OCI-LY3 (cell line): ENCODE measurements at regions not wholly inside any gene's neighbourhood (a gene's known extent, or its start where the extent isn't known, plus 50 kb on each side); places are given as distances from the start of the nearest gene placed in this dataset.
"Not testable (repeated sequence)": the region's sequence is repeated elsewhere in the genome, so short reads cannot be mapped to it uniquely, and the experiment has no call there.

Experiments
- H2AFZ ChIP-seq: fragments of 200-600, 300-600 bp; shearing (Covaris generic); 2 replicates; pipeline ENCODE4 v1.6.0; 2014; ENCODE audit warnings: antibody characterized with exemption, low read depth, low read length
- H3K27ac ChIP-seq: fragments of 200-600, 300-600 bp; sonication (generic); 2 replicates; pipeline ENCODE4 v1.5.1; 2014; ENCODE audit warnings: mild to moderate bottlenecking, low read length, moderate library complexity, mixed read lengths
- H3K27me3 ChIP-seq: fragments of 200-600, 300-600 bp; sonication (generic); 2 replicates; pipeline ENCODE4 v1.6.1; 2014; ENCODE audit warnings: low read depth, low read length, mixed read lengths
- H3K36me3 ChIP-seq: fragments of 200-600, 300-600 bp; sonication (generic); replicated peaks from 2 replicates; pipeline ENCODE3; 2014; ENCODE audit warnings: low read depth, low read length, mixed read lengths
- H3K4me1 ChIP-seq: fragments of 300-600, 200-600 bp; sonication (generic); 2 replicates; pipeline ENCODE4 v1.6.1; 2014; ENCODE audit warnings: low read length, mixed read lengths
- H3K4me2 ChIP-seq: fragments of 200-600, 300-600 bp; sonication (generic); 2 replicates; pipeline ENCODE4 v1.6.1; 2014; ENCODE audit warnings: low read length, mixed read lengths
- H3K4me3 ChIP-seq: fragments of 300-600, 200-600 bp; sonication (generic); 2 replicates; pipeline ENCODE4 v1.5.1; 2014; ENCODE audit warnings: antibody characterized with exemption, mild to moderate bottlenecking, low read length, moderate library complexity
- H3K79me2 ChIP-seq: fragments of 300-600, 200-600 bp; shearing (Covaris generic); 2 replicates; pipeline ENCODE4 v1.6.1; 2014; ENCODE audit warnings: mild to moderate bottlenecking, low read length, mixed read lengths
- H3K9ac ChIP-seq: fragments of 300-600, 200-600 bp; shearing (Covaris generic); 2 replicates; pipeline ENCODE4 v1.6.0; 2014; ENCODE audit warnings: mild to moderate bottlenecking, low read length, moderate library complexity
- H3K9me3 ChIP-seq: fragments of 200-600, 300-600 bp; shearing (Covaris generic); 2 replicates; pipeline ENCODE4 v1.6.1; 2014; ENCODE audit warnings: low read length, mixed read lengths; ENCODE audit not compliant: insufficient read depth
- H4K20me1 ChIP-seq: fragments of 200-600, 300-600 bp; sonication (generic); 2 replicates; pipeline ENCODE4 v1.6.1; 2016; ENCODE audit warnings: low read length, mixed read lengths; ENCODE audit not compliant: insufficient read depth
- CTCF ChIP-seq: fragments of 200-600, 300-600 bp; sonication (generic); IDR thresholded peaks from 2 replicates; pipeline ENCODE4 v1.5.1; 2014; ENCODE audit warnings: antibody characterized with exemption, low read length, low read depth
- EZH2phosphoT487 ChIP-seq: fragments of 200-600 bp; shearing (Covaris generic); IDR thresholded peaks from 2 replicates; pipeline ENCODE4 v1.6.1; 2018; ENCODE audit warnings: antibody characterized with exemption, mixed run types, low read depth

- Histone ChIP-seq H4K20me1 (no peaks in the 10 kb centered on the region), H3K27ac (no peak overlapping the region), H3K9ac (no peak overlapping the region), H3K4me1 (no peaks in the 10 kb centered on the region), H3K27me3 (no peaks in the 10 kb centered on the region), H3K79me2 (no peaks in the 10 kb centered on the region), H3K36me3 (no peaks in the 10 kb centered on the region), H2AFZ (no peak overlapping the region), H3K4me2 (no peak overlapping the region), H3K4me3 (no peak overlapping the region), H3K9me3 (no peaks in the 10 kb centered on the region)
- no peak for TF ChIP-seq CTCF
- no peak for TF ChIP-seq EZH2phosphoT487
Measured at GRCh38 chr10:107966826-107967225, 802.3 kb upstream of the SORCS1 start.

GRCh38 chr10:107952649-107953556, 788.4 kb upstream of the SORCS1 start:
- TF ChIP-seq EZH2phosphoT487 (no peak), CTCF (no peak)
- no peak overlapping the region for H3K4me2 ChIP-seq
- H3K79me2 ChIP-seq, result no peaks in the 10 kb centered on the region
- no peaks in the 10 kb centered on the region for H4K20me1 ChIP-seq
- no peak overlapping the region for H2AFZ ChIP-seq
- no peak overlapping the region for H3K9ac ChIP-seq
- no peak overlapping the region for H3K4me3 ChIP-seq
- H3K4me1 ChIP-seq, result no peaks in the 10 kb centered on the region
- H3K9me3 ChIP-seq, result no peaks in the 10 kb centered on the region
- no peaks in the 10 kb centered on the region for H3K27me3 ChIP-seq
- H3K36me3 ChIP-seq, result no peaks in the 10 kb centered on the region
- H3K27ac ChIP-seq, result no peak overlapping the region

GRCh38 chr10:107950411-107951062, 786.0 kb upstream of the SORCS1 start:
- H3K79me2 ChIP-seq, H3K9ac ChIP-seq, H3K4me3 ChIP-seq, H3K27ac ChIP-seq, H3K9me3 ChIP-seq, H3K36me3 ChIP-seq, H3K4me1 ChIP-seq, H4K20me1 ChIP-seq, H2AFZ ChIP-seq, H3K4me2 ChIP-seq, H3K27me3 ChIP-seq: not testable (repeated sequence)

GRCh38 chr10:107942826-107943225, 778.3 kb upstream of the SORCS1 start:
- Histone ChIP-seq H3K36me3 (no peaks in the 10 kb centered on the region), H3K27ac (no peak overlapping the region), H3K4me2 (no peak overlapping the region), H3K9ac (no peak overlapping the region), H3K79me2 (no peaks in the 10 kb centered on the region), H3K4me1 (no peaks in the 10 kb centered on the region), H3K27me3 (no peaks in the 10 kb centered on the region), H3K4me3 (no peak overlapping the region), H4K20me1 (no peaks in the 10 kb centered on the region), H2AFZ (no peak overlapping the region), H3K9me3 (no peaks in the 10 kb centered on the region)
- no peak for TF ChIP-seq EZH2phosphoT487

GRCh38 chr10:107933076-107933475, 768.6 kb upstream of the SORCS1 start:
- H3K4me2 ChIP-seq, result no peak overlapping the region
- H4K20me1 ChIP-seq, result no peaks in the 10 kb centered on the region
- TF ChIP-seq EZH2phosphoT487 (no peak), CTCF (no peak)
- H3K4me1 ChIP-seq, result no peaks in the 10 kb centered on the region
- no peaks in the 10 kb centered on the region for H3K79me2 ChIP-seq
- no peaks in the 10 kb centered on the region for H3K27me3 ChIP-seq
- no peak overlapping the region for H3K9ac ChIP-seq
- no peak overlapping the region for H3K4me3 ChIP-seq
- no peak overlapping the region for H3K27ac ChIP-seq
- H3K36me3 ChIP-seq, result no peaks in the 10 kb centered on the region
- no peaks in the 10 kb centered on the region for H3K9me3 ChIP-seq
- H2AFZ ChIP-seq, result no peak overlapping the region
